ENCODE measurements at regions not wholly inside any gene's neighbourhood (a gene's known extent, or its start where the extent isn't known, plus 50 kb on each side); places are given as distances from the start of the nearest gene placed in this dataset.
"Not testable (repeated sequence)": the region's sequence is repeated elsewhere in the genome, so short reads cannot be mapped to it uniquely, and the experiment has no call there.

- DNase-seq, result no peak
These were observed 1051.4 kb upstream of the ATXN7L3B start for GRCh38 chr12:73486256-73486655.

GRCh38 chr12:73506611-73507010, 1031.0 kb upstream of the ATXN7L3B start:
- no peak for DNase-seq

DNA sequence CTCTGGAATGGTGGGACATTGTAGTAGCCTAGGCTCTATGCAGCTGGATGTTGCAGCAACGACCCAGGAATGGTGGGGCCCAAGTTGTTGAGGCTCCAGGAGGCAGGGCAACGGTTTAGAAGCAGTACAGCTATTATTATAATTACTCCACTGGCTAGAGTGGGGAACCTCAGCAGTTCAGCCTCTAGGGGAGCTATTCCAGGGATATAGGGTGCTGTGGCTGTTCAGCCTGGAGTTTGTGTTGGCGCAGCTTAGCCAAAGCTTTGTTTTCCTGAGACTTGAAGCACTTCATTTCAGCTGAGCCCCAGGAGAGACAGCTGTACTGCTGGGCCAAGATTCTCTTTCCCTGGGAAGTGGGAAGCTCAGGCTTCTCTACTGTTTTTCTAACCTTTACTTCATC, 1023.0 kb upstream of the ATXN7L3B start:
- DNase-seq, result no peak

- DNase-seq, result no peak
These were observed 1019.8 kb upstream of the ATXN7L3B start for GRCh38 chr12:73517859-73518258.

DNA sequence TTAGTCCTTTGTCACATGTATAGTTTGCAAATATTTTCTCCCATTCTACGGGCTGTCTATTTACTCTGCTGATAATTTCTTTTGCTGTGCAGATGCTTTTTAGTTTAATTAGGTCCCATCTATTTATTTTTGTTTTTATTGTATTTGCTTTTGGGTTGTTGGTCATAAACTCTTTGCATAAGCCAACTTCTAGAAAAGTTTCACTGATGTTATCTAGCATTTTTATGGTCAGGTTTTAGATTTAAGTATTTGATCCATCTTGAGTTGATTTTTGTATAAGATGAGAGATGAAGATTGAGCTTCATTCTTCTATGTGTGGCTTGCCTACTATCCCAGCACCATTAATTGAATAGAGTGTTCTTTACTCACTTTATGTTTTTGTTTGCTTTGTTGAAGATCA, 1008.4 kb upstream of the ATXN7L3B start:
- DNase-seq, result no peak

- no peak for DNase-seq
These were observed 1007.7 kb upstream of the ATXN7L3B start for GRCh38 chr12:73529954-73530353.

GRCh38 chr12:73531752-73532151, 1005.9 kb upstream of the ATXN7L3B start:
- DNase-seq, result no peak

GRCh38 chr12:73547421-73547820, 990.2 kb upstream of the ATXN7L3B start:
- DNase-seq, result no peak

- DNase-seq, result no peak
These were observed 952.5 kb upstream of the ATXN7L3B start for GRCh38 chr12:73585136-73585535.

DNA sequence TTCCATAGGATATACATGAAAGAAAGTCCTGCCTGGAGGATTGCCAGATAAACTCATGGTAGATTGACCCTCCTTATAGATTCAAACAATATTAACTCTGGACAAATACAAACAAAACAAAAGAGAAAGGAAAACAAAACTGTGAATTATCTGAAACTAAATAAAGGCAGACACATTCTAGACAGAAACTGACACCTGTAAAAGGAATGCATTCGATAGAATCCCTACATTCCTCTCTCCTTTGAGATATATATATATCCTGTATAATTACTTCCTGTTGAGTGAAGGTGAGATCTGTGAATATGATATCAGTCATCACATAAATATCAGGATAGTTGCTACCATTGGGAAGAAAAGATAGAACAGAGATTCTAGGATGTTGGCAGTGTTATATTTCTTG, 948.4 kb upstream of the ATXN7L3B start:
- no peak for DNase-seq

- DNase-seq, result no peak
These were observed 939.0 kb upstream of the ATXN7L3B start for GRCh38 chr12:73598626-73599025.

- DNase-seq, result no peak
These were observed 938.4 kb upstream of the ATXN7L3B start for GRCh38 chr12:73599268-73599667.

DNA sequence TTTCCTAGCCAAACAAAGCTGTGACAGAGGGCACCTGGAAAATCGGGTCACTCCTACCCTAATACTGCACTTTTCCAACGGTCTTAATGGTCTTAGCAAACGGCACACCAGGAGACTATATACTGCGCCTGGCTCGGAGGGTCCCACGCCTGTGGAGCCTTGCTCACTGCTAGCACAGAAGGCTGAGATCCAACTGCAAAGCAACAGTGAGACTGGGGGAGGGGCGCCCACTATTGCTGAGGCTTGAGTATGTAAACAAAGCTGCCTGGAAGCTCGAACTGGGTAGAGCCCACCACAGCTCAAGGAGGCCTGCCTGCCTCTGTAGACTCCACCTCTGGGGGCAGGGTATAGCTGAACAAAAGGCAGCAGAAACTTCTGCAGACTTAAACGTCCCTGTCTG, 931.7 kb upstream of the ATXN7L3B start:
- not testable (repeated sequence) for DNase-seq

GRCh38 chr12:73612551-73612950, 925.1 kb upstream of the ATXN7L3B start:
- no peak for DNase-seq

GRCh38 chr12:73623421-73623820, 914.2 kb upstream of the ATXN7L3B start:
- DNase-seq, result no peak

DNA sequence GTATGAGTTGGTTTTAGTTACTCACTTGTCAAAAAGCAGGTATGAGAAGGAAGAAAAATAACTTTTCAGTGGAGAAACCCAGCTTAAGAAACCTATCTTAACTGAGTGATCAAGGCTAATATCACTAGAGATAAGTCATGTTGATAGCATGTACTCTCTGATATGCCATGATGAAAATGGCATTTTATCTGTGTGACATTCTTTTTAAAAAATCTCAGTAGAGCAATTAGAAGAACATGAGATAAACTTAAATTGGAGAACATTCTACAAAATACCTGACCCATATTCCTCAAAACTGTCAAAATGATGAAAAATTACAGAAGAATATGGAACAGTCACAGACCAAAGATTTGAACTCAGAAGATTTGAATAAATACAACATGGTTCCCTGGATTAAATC, 912.4 kb upstream of the ATXN7L3B start:
- no peak for DNase-seq

DNA sequence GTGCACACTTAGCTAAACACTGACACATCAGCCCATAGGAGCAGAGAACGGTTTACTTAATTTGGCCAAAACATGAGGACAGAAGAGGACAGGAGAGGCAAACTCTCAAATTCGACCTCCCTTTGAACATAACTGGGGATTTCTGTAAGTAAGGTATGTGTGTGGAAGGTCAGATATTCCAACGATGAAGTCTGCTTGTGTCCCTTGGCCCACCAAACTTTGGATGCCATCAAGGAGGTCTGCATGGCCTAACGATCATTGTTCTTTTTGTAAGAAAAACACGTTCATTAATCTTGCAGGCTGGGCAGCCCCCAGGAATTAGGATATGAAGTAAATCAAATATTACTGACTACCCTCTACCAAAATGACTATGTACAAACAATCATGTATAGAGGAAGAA, 908.5 kb upstream of the ATXN7L3B start:
- DNase-seq, result no peak

DNA sequence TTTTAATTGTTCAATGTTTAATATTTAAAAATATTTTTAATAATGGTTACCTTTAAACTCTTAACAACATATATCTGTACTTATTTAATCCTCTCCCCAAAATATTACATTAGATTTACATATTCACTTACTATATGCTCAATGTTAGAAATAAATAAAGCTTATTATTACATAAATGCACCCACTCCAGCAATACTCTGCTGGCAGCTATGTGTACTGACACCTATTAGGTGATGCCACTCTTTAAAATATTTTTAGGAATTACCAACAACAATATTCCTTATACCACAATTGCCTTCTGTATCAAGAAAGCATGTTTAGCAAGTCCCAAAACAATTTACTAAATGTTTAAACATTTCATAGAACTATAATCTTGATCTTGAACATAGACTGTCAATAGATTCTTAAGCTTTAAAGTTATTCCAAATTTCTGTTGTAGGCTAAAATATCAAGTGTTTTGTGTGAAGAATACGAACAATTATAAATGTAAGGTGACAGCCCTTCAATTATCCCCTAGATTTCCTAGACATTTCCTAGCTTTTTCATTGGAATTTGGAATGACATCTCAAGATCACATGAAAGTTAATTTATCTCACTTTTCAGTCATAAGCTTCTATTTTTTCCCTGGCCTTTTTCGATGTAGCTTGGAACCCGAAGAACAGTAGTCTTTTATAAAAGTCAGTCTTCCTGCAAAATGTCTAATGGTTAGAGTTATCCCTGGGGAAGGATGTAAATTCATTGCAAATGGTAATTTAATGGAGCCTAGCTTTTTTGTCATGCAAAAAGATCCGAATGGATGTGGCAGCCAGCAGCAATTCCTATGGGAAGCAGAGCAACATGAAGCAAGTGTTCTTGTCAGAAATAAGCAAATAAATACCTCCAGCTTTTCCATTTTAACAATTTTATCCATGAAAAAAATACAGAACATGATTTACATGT, 907.5 kb upstream of the ATXN7L3B start:
- no peak for DNase-seq

- DNase-seq, result no peak
These were observed 905.4 kb upstream of the ATXN7L3B start for GRCh38 chr12:73632191-73632590.

DNA sequence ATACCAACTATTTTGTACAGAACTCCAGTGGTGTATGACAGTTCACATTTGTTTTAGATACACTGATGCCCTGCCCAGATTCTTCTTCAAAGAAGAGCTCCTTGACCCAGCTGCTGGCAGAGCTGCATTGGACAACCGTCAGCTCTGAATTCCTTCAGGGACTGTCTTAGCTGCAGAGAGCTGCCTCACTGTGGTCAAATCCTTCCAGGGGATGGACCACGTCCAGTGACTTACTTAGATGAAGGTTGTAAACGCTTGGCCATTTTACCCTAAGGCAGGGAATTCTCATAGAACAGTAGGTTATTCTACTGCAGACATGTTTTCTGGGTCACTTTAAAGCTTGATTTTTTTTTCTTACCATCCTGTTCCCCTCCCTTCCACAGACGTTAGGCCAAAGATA, 905.0 kb upstream of the ATXN7L3B start:
- DNase-seq, result no peak

- not testable (repeated sequence) for DNase-seq
These were observed 898.2 kb upstream of the ATXN7L3B start for GRCh38 chr12:73639397-73639796.

DNA sequence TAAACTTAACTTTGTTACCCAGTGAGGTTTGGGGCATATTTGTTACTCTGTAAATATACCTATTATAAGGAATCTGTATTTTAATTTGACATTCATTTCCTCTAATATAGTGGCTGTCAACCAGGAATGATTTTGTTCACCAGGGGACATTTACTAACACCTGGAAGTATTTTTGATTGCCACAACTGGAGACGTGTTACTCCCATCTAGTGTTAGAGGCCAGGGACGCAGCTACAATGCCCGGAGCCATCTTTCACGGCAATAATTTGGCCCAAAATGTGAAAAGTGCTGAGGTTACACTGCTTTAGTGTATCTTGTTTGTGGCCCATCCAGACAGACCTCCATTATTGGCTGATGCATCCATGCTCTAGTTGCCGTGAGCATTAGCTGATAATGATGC, 881.3 kb upstream of the ATXN7L3B start:
- DNase-seq, result no peak

DNA sequence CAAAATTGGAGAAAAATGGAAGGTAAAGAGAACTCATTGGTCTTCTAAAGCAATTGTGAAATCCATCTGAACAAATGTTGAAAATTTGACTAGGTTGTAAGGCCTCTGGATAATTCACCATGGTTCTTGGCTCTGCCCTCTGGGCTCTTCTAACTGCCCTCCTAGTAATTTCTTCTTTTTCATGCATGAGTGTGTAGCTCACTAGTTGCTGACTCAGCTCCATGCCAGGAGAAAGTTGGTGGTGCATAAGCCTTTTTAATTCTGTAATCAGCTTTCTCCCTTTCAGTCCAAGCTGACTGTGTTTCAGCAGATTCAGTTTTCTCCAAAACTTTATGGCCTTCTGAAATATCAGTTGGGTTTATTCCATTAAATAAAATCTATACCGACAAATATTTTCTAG, 877.8 kb upstream of the ATXN7L3B start:
- DNase-seq, result no peak

- DNase-seq, result no peak
These were observed 872.4 kb upstream of the ATXN7L3B start for GRCh38 chr12:73665193-73665592.

Measured in hypothalamus (tissue), 51 donors.